Ectodermal cell (in vitro differentiated cells): ENCODE measurements at regions not wholly inside any gene's neighbourhood (a gene's known extent, or its start where the extent isn't known, plus 50 kb on each side); places are given as distances from the start of the nearest gene placed in this dataset.

Experiments
- H3K27ac ChIP-seq: 2 replicates; pipeline ENCODE4 v1.7.0; 2013; ENCODE audit warnings: mild to moderate bottlenecking, low read depth, low read length; ENCODE audit not compliant: insufficient read depth, poor library complexity, severe bottlenecking
- H3K27me3 ChIP-seq: 2 replicates; pipeline ENCODE4 v1.7.0; 2013; ENCODE audit warnings: mild to moderate bottlenecking, low read length; ENCODE audit not compliant: insufficient read depth, control insufficient read depth, poor library complexity, severe bottlenecking
- H3K36me3 ChIP-seq: one replicate; pipeline ENCODE4 v1.7.0; 2013; ENCODE audit warnings: low read length; ENCODE audit not compliant: control insufficient read depth, insufficient read depth
- H3K4me1 ChIP-seq: one replicate; pipeline ENCODE4 v1.7.0; 2013; ENCODE audit warnings: low read length; ENCODE audit not compliant: control insufficient read depth, insufficient read depth
- H3K4me3 ChIP-seq: 2 replicates; pipeline ENCODE4 v1.7.0; 2013; ENCODE audit warnings: low read depth, low read length, control low read depth; ENCODE audit not compliant: insufficient read depth
- H3K9me3 ChIP-seq: 2 replicates; pipeline ENCODE4 v1.7.0; 2013; ENCODE audit warnings: mild to moderate bottlenecking, low read length, moderate library complexity; ENCODE audit not compliant: control insufficient read depth
- WGBS, 2 experiments: methylation state at CpG; one replicate each; pipeline ENCODE4 v1.1.7; 2013; ENCODE audit warnings: missing lambda C conversion rate in 2 of 2; 5-methylcytosine and 5-hydroxymethylcytosine counted together

- no peak overlapping the region for H3K27ac ChIP-seq
- H3K4me3 ChIP-seq: no peak overlapping the region
- H3K9me3 ChIP-seq: no peaks in the 10 kb centered on the region
- H3K4me1 ChIP-seq: no peaks in the 10 kb centered on the region
- WGBS, 2 experiments: 92 to 98% methylated on average over 3 of the region's 3 CpGs
- H3K36me3 ChIP-seq: no peaks in the 10 kb centered on the region
- no peaks in the 10 kb centered on the region for H3K27me3 ChIP-seq
These were observed 417.0 kb downstream of the GALR1 start for GRCh38 chr18:77666613-77667012.

- Histone ChIP-seq H3K4me1 (peaks cover 6% of the 10 kb centered on the region), H3K27ac (no peak overlapping the region), H3K9me3 (no peaks in the 10 kb centered on the region), H3K4me3 (no peak overlapping the region), H3K27me3 (no peaks in the 10 kb centered on the region), H3K36me3 (no peaks in the 10 kb centered on the region)
- WGBS, 2 experiments: 91 to 92% methylated on average over 26 of the region's 26 CpGs
These were observed 418.6 kb downstream of the GALR1 start for GRCh38 chr18:77668219-77668618.

GRCh38 chr18:77669331-77669730, 419.7 kb downstream of the GALR1 start:
- Histone ChIP-seq H3K27me3 (no peaks in the 10 kb centered on the region), H3K9me3 (no peaks in the 10 kb centered on the region), H3K4me1 (peaks cover 6% of the 10 kb centered on the region), H3K4me3 (no peak overlapping the region), H3K36me3 (no peaks in the 10 kb centered on the region), H3K27ac (no peak overlapping the region)
- WGBS, 2 experiments: 88 to 94% methylated on average over 4 of the region's 4 CpGs

- Histone ChIP-seq H3K27ac (no peak overlapping the region), H3K36me3 (no peaks in the 10 kb centered on the region), H3K27me3 (no peaks in the 10 kb centered on the region), H3K9me3 (no peaks in the 10 kb centered on the region), H3K4me1 (peaks cover 6% of the 10 kb centered on the region), H3K4me3 (no peak overlapping the region)
- 35 to 37% methylated on average over 22 to 23 of the region's 23 CpGs for WGBS, 2 experiments
These were observed 422.0 kb downstream of the GALR1 start for GRCh38 chr18:77671456-77672167.

GRCh38 chr18:77676910-77677309, 427.3 kb downstream of the GALR1 start:
- H3K27ac ChIP-seq: no peak overlapping the region
- no peaks in the 10 kb centered on the region for H3K27me3 ChIP-seq
- H3K36me3 ChIP-seq: no peaks in the 10 kb centered on the region
- H3K9me3 ChIP-seq: no peaks in the 10 kb centered on the region
- H3K4me1 ChIP-seq: peaks cover 4% of the 10 kb centered on the region
- H3K4me3 ChIP-seq: no peak overlapping the region
- WGBS, 2 experiments: 27% methylated on average over 10 of the region's 10 CpGs

- Histone ChIP-seq H3K27ac (no peak overlapping the region), H3K27me3 (no peaks in the 10 kb centered on the region), H3K36me3 (no peaks in the 10 kb centered on the region), H3K4me3 (no peak overlapping the region), H3K4me1 (no peaks in the 10 kb centered on the region), H3K9me3 (no peaks in the 10 kb centered on the region)
- WGBS, 2 experiments: 96% methylated on average over 6 of the region's 6 CpGs
These were observed 427.9 kb downstream of the GALR1 start for GRCh38 chr18:77677536-77677935.

GRCh38 chr18:77679869-77680268, 430.2 kb downstream of the GALR1 start:
- Histone ChIP-seq H3K27me3 (no peaks in the 10 kb centered on the region), H3K4me3 (no peak overlapping the region), H3K36me3 (no peaks in the 10 kb centered on the region), H3K4me1 (no peaks in the 10 kb centered on the region), H3K9me3 (no peaks in the 10 kb centered on the region), H3K27ac (no peak overlapping the region)
- WGBS, 2 experiments: 86 to 96% methylated on average over 1 to 3 of the region's 3 CpGs

GRCh38 chr18:77700051-77700450, 450.4 kb downstream of the GALR1 start:
- Histone ChIP-seq H3K4me1 (no peaks in the 10 kb centered on the region), H3K36me3 (no peaks in the 10 kb centered on the region), H3K27me3 (no peaks in the 10 kb centered on the region), H3K4me3 (no peak overlapping the region), H3K27ac (no peak overlapping the region), H3K9me3 (no peaks in the 10 kb centered on the region)
- WGBS, 2 experiments: 90 to 92% methylated on average over 6 of the region's 6 CpGs

- no peak overlapping the region for H3K27ac ChIP-seq
- H3K36me3 ChIP-seq: no peaks in the 10 kb centered on the region
- 88% methylated on average over 1 of the region's 1 CpG for WGBS, 2 experiments
- H3K9me3 ChIP-seq: no peaks in the 10 kb centered on the region
- no peaks in the 10 kb centered on the region for H3K4me1 ChIP-seq
- H3K4me3 ChIP-seq: no peak overlapping the region
- H3K27me3 ChIP-seq: no peaks in the 10 kb centered on the region
These were observed 452.3 kb downstream of the GALR1 start for GRCh38 chr18:77701977-77702376.

GRCh38 chr18:77702686-77703085, 453.0 kb downstream of the GALR1 start:
- H3K9me3 ChIP-seq: no peaks in the 10 kb centered on the region
- no peaks in the 10 kb centered on the region for H3K27me3 ChIP-seq
- no peaks in the 10 kb centered on the region for H3K36me3 ChIP-seq
- no peak overlapping the region for H3K4me3 ChIP-seq
- no peak overlapping the region for H3K27ac ChIP-seq
- H3K4me1 ChIP-seq: no peaks in the 10 kb centered on the region
- 60 to 73% methylated on average over 2 to 3 of the region's 4 CpGs for WGBS, 2 experiments

- Histone ChIP-seq H3K4me1 (no peaks in the 10 kb centered on the region), H3K27me3 (no peaks in the 10 kb centered on the region)
- WGBS, 2 experiments: 77 to 87% methylated on average over 2 of the region's 2 CpGs
These were observed 455.7 kb downstream of the GALR1 start for GRCh38 chr18:77705301-77705700.

More at GRCh38 chr18:77705301-77705700, 455.7 kb downstream of the GALR1 start:
- Histone ChIP-seq H3K4me3 (no peak overlapping the region), H3K36me3 (no peaks in the 10 kb centered on the region), H3K9me3 (no peaks in the 10 kb centered on the region), H3K27ac (no peak overlapping the region)
